Panc1 (cell line): ENCODE measurements at regions not wholly inside any gene's neighbourhood (a gene's known extent, or its start where the extent isn't known, plus 50 kb on each side); places are given as distances from the start of the nearest gene placed in this dataset.

Experiments used
- ATAC-seq: fragments of 200-7000 bp; cut with Tn5 transposase; 2 replicates; pipeline ENCODE4 v1.9.1; 2020; ENCODE audit warnings: mild to moderate bottlenecking, moderate library complexity
- BruUV-seq: library from RNA; stranded (reverse); fragments of 400-500 nt; replicated peaks from 2 replicates; lab custom pipeline; 2021; lab: Mats Ljungman, UMichigan
- CTCF ChIA-PET: fragments of 300-600 bp; sonication (Branson Sonifier 250); formaldehyde crosslinking; loops from one replicate; lab custom pipeline; 2022; ENCODE audit warnings: antibody characterized with exemption; lab: Charles Lee
- POLR2A ChIA-PET: fragments of 300-600 bp; sonication (Branson Sonifier 250); formaldehyde crosslinking; loops from one replicate; lab custom pipeline; 2022; ENCODE audit warnings: antibody characterized with exemption; lab: Charles Lee
- DNase-seq: peaks from one replicate; pipeline ENCODE4 v3.0.0-alpha.2; 2010; ENCODE audit warnings: low read depth, low spot score
- H3K27ac ChIP-seq: 2 replicates; pipeline ENCODE4 v1.5.1; 2011; ENCODE audit warnings: mild to moderate bottlenecking, low read length, inconsistent platforms
- H3K27me3 ChIP-seq: fragments of 200-500 bp; sonication (Bioruptor generic); 2 replicates; pipeline ENCODE4 v1.6.0; 2014; ENCODE audit warnings: low read length, inconsistent platforms; ENCODE audit not compliant: control insufficient read depth, insufficient read depth
- H3K36me3 ChIP-seq: fragments of 200-500 bp; sonication (Bioruptor generic); 2 replicates; pipeline ENCODE4 v1.5.1; 2014; ENCODE audit warnings: inconsistent platforms, mild to moderate bottlenecking, low read length, moderate library complexity; ENCODE audit not compliant: control insufficient read depth, insufficient read depth
- H3K4me1 ChIP-seq: 2 replicates; pipeline ENCODE4 v1.5.1; 2011; ENCODE audit warnings: inconsistent platforms, mild to moderate bottlenecking, low read length, moderate library complexity; ENCODE audit not compliant: control insufficient read depth, insufficient read depth
- H3K4me3 ChIP-seq, 2 experiments: 2 replicates each; pipeline ENCODE4 v1.5.1; 2011 to 2012; ENCODE audit warnings: low read depth in 2 of 2, low read length in 2 of 2, mild to moderate bottlenecking in 2 of 2, inconsistent platforms in 1 of 2, moderate library complexity in 1 of 2
- H3K9me3 ChIP-seq: fragments of 200-500 bp; sonication (Bioruptor generic); 2 replicates; pipeline ENCODE4 v1.5.1; 2014; ENCODE audit warnings: low read depth, mild to moderate bottlenecking, inconsistent platforms, low read length, moderate library complexity; ENCODE audit not compliant: control insufficient read depth, insufficient read depth
- CTCF ChIP-seq: fragments of 450-650 bp; IDR thresholded peaks from 2 replicates; pipeline ENCODE4 v1.5.1; 2017; ENCODE audit warnings: mild to moderate bottlenecking
- POLR2AphosphoS5 ChIP-seq: IDR thresholded peaks from 2 replicates; pipeline ENCODE4 v1.6.1; 2012; ENCODE audit warnings: mild to moderate bottlenecking, low read depth, low read length, moderate library complexity
- REST ChIP-seq, 2 experiments: IDR thresholded peaks; 2 replicates each; pipeline ENCODE4 v1.6.1; 2011 to 2012; ENCODE audit warnings: low read depth in 2 of 2, control low read depth in 1 of 2, low read length in 1 of 2, mild to moderate bottlenecking in 1 of 2, moderate library complexity in 1 of 2; ENCODE audit not compliant: insufficient read depth in 1 of 2
- SIN3A ChIP-seq: IDR thresholded peaks from 2 replicates; pipeline ENCODE4 v1.6.1; 2012; ENCODE audit warnings: low read depth, mild to moderate bottlenecking, low read length, moderate library complexity, borderline replicate concordance; ENCODE audit not compliant: insufficient read depth
- TCF7L2 ChIP-seq: IDR thresholded peaks from 2 replicates; pipeline ENCODE4 v1.6.1; 2011; ENCODE audit warnings: mild to moderate bottlenecking, low read depth, low read length, inconsistent platforms
- in situ Hi-C: cut with HindIII; loops from 2 replicates; pipeline ENCODE4 v1.10.0; 2016; ENCODE audit warnings: low sequenced_read_pairs, low pct_unique_long_range_greater_than_20kb
- intact Hi-C: fragments of 100-400 bp; cut with micrococcal nuclease; formaldehyde crosslinking; loops from one replicate; pipeline ENCODE4 v1.10.0; 2022; ENCODE audit not compliant: unreplicated experiment

DNA sequence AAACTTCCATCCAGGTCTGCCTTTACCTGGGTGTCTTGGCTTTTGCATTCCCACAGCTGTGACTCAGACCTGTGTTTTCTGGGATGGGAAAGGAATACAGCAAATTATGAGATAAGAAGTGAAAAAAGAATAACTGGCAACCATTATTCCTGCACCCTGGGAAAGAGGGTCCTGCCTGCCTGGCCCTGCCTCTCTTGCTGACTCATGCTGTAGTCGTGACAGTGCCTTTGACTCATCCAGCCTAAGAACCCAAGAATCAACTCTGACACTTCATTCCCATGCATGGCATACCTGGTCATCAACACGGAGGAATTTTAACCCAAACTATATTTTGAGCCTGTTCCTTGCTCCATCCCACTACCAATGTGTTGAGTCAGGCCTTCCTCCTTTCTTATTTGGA is 185.4 kb upstream of the SERP2 start:
- no peaks in the 10 kb centered on the region for H3K4me1 ChIP-seq
- in situ Hi-C loops, result no loop called here
- no peaks in the 10 kb centered on the region for H3K9me3 ChIP-seq
- no peaks in the 10 kb centered on the region for H3K27me3 ChIP-seq
- DNase-seq (no peak), ATAC-seq (no peak)
- BruUV-seq, result no TSS peak
- ChIA-PET CTCF (no interaction called here), POLR2A (no interaction called here)
- no peak overlapping the region for H3K4me3 ChIP-seq
- TF ChIP-seq POLR2AphosphoS5 (no peak), TCF7L2 (no peak), SIN3A (no peak), CTCF (no peak), REST (IDR thresholded peaks at IDR 0.05; ENCODE audit: insufficient read depth in 1 of 2, low read depth in 2 of 2, low read length in 1 of 2) (no peak)
- intact Hi-C loops, result no loop called here
- H3K27ac ChIP-seq, result no peak overlapping the region
- H3K36me3 ChIP-seq, result no peaks in the 10 kb centered on the region

DNA sequence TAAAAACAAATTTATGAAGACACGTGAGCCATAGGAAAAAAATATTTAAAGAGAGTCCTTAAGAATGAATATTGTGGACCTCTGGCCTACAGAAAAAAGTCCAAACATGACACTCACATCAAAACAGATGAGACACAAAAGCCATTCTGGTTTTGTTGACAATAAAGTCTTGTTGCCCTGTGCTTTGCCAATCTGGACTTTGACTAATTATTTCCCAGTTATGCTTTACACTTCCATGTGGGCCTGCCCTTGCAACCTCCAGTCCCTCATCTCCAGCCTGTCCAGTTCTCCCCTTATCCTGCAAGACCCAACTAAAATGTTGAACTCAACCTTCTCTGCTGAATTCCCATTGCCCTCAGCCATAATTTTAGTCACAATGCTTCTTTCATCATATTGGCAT is 184.5 kb upstream of the SERP2 start:
- Histone ChIP-seq H3K27ac (no peak overlapping the region), H3K4me3 (no peak overlapping the region), H3K9me3 (no peaks in the 10 kb centered on the region), H3K4me1 (no peaks in the 10 kb centered on the region), H3K36me3 (no peaks in the 10 kb centered on the region), H3K27me3 (no peaks in the 10 kb centered on the region)
- intact Hi-C loops, result no loop called here
- in situ Hi-C loops, result no loop called here
- ChIA-PET CTCF (no interaction called here), POLR2A (no interaction called here)
- no peak for ATAC-seq
- no peak for DNase-seq
- BruUV-seq, result no TSS peak
- no peak for TF ChIP-seq SIN3A
- no peak for TF ChIP-seq REST (IDR thresholded peaks at IDR 0.05; ENCODE audit: insufficient read depth in 1 of 2, low read depth in 2 of 2, low read length in 1 of 2)
- no peak for TF ChIP-seq TCF7L2
- TF ChIP-seq CTCF, result no peak
- no peak for TF ChIP-seq POLR2AphosphoS5
